NT2/D1 (cell line): ENCODE measurements at regions not wholly inside any gene's neighbourhood (a gene's known extent, or its start where the extent isn't known, plus 50 kb on each side); places are given as distances from the start of the nearest gene placed in this dataset.

ENCODE experiments used
- DNase-seq: peaks from one replicate; pipeline ENCODE4 v3.0.0-alpha.2; 2011; ENCODE audit warnings: low read depth, low spot score
- H3K27me3 ChIP-seq: 2 replicates; pipeline ENCODE4 v1.6.0; 2011; ENCODE audit warnings: mild to moderate bottlenecking; ENCODE audit not compliant: insufficient read length, insufficient read depth
- H3K36me3 ChIP-seq: 2 replicates; pipeline ENCODE4 v1.6.1; 2011; ENCODE audit warnings: mild to moderate bottlenecking, low read length, mixed read lengths; ENCODE audit not compliant: insufficient read depth, insufficient read length
- H3K4me1 ChIP-seq: 2 replicates; pipeline ENCODE4 v1.5.1; 2011; ENCODE audit not compliant: insufficient read depth, insufficient read length
- H3K4me3 ChIP-seq: 2 replicates; pipeline ENCODE4 v1.5.1; 2011; ENCODE audit warnings: low read depth; ENCODE audit not compliant: insufficient read length
- H3K9ac ChIP-seq: 2 replicates; pipeline ENCODE4 v1.6.0; 2011; ENCODE audit warnings: low read depth; ENCODE audit not compliant: insufficient read length
- H3K9me3 ChIP-seq: 2 replicates; pipeline ENCODE4 v1.5.1; 2011; ENCODE audit warnings: mild to moderate bottlenecking, low read length; ENCODE audit not compliant: insufficient read depth
- SUZ12 ChIP-seq: IDR thresholded peaks from 2 replicates; pipeline ENCODE4 v1.6.1; 2011; ENCODE audit not compliant: insufficient read length, insufficient read depth; ENCODE audit errors: extremely low read depth
- YY1 ChIP-seq: IDR thresholded peaks from 2 replicates; pipeline ENCODE4 v1.6.1; 2011; ENCODE audit not compliant: insufficient read length, insufficient read depth
- ZNF274 ChIP-seq: IDR thresholded peaks from 2 replicates; pipeline ENCODE4 v1.6.1; 2011; ENCODE audit warnings: mild to moderate bottlenecking, low read depth, low read length

- Histone ChIP-seq H3K27me3 (no peaks in the 10 kb centered on the region), H3K36me3 (no peaks in the 10 kb centered on the region), H3K9ac (no peak overlapping the region), H3K4me3 (no peak overlapping the region), H3K4me1 (no peaks in the 10 kb centered on the region), H3K9me3 (no peaks in the 10 kb centered on the region)
- TF ChIP-seq ZNF274 (no peak), SUZ12 (no peak), YY1 (no peak)
- no peak for DNase-seq
These were observed 118.9 kb downstream of the DACT2 start for GRCh38 chr6:168200571-168201134.

- no peak overlapping the region for H3K4me3 ChIP-seq
- DNase-seq = no peak
- H3K4me1 ChIP-seq = no peaks in the 10 kb centered on the region
- no peaks in the 10 kb centered on the region for H3K9me3 ChIP-seq
- no peaks in the 10 kb centered on the region for H3K27me3 ChIP-seq
- H3K36me3 ChIP-seq = no peaks in the 10 kb centered on the region
- TF ChIP-seq YY1 = no peak
- no peak for TF ChIP-seq SUZ12
- TF ChIP-seq ZNF274 = no peak
- no peak overlapping the region for H3K9ac ChIP-seq
These were observed 119.5 kb upstream of the FRMD1 start for GRCh38 chr6:168198302-168199180.

GRCh38 chr6:168197636-168198301 lies 118.8 kb upstream of the FRMD1 start:
- no peak for DNase-seq
- Histone ChIP-seq H3K9ac (no peak overlapping the region), H3K36me3 (no peaks in the 10 kb centered on the region), H3K9me3 (no peaks in the 10 kb centered on the region), H3K4me3 (no peak overlapping the region), H3K27me3 (no peaks in the 10 kb centered on the region), H3K4me1 (no peaks in the 10 kb centered on the region)
- TF ChIP-seq SUZ12 (no peak), YY1 (no peak), ZNF274 (no peak)

GRCh38 chr6:168196881-168197635 lies 118.0 kb upstream of the FRMD1 start:
- no peaks in the 10 kb centered on the region for H3K36me3 ChIP-seq
- H3K27me3 ChIP-seq = no peaks in the 10 kb centered on the region
- DNase-seq = no peak
- no peaks in the 10 kb centered on the region for H3K4me1 ChIP-seq
- no peak overlapping the region for H3K4me3 ChIP-seq
- H3K9me3 ChIP-seq = no peaks in the 10 kb centered on the region
- TF ChIP-seq SUZ12 (no peak), YY1 (no peak), ZNF274 (no peak)
- no peak overlapping the region for H3K9ac ChIP-seq

GRCh38 chr6:168196385-168196860 lies 117.4 kb upstream of the FRMD1 start:
- H3K4me1 ChIP-seq = no peaks in the 10 kb centered on the region
- H3K9me3 ChIP-seq = no peaks in the 10 kb centered on the region
- H3K4me3 ChIP-seq = no peak overlapping the region
- no peak for TF ChIP-seq YY1
- no peak for TF ChIP-seq SUZ12
- TF ChIP-seq ZNF274 = no peak
- H3K36me3 ChIP-seq = no peaks in the 10 kb centered on the region
- H3K9ac ChIP-seq = no peak overlapping the region
- no peak for DNase-seq
- no peaks in the 10 kb centered on the region for H3K27me3 ChIP-seq

GRCh38 chr6:168195712-168196111 lies 116.7 kb upstream of the FRMD1 start:
- Histone ChIP-seq H3K27me3 (no peaks in the 10 kb centered on the region), H3K4me1 (no peaks in the 10 kb centered on the region), H3K4me3 (no peak overlapping the region), H3K36me3 (no peaks in the 10 kb centered on the region), H3K9me3 (no peaks in the 10 kb centered on the region), H3K9ac (no peak overlapping the region)
- TF ChIP-seq YY1 (no peak), ZNF274 (no peak), SUZ12 (no peak)
- no peak for DNase-seq
